Suprapubic skin (tissue), 4 donors: ENCODE measurements at regions not wholly inside any gene's neighbourhood (a gene's known extent, or its start where the extent isn't known, plus 50 kb on each side); places are given as distances from the start of the nearest gene placed in this dataset.

ENCODE experiments used
- DNase-seq, 2 donors: peaks; one replicate each; pipeline ENCODE4 v3.0.0-alpha.2; 2019; ENCODE audit warnings: low spot score in 2 of 2
- H3K27ac ChIP-seq: fragments of 200-600 bp; sonication (generic); one replicate; pipeline ENCODE4 v1.5.1; 2019
- H3K27me3 ChIP-seq: fragments of 200-600 bp; sonication (generic); one replicate; pipeline ENCODE4 v1.5.1; 2019
- H3K36me3 ChIP-seq: fragments of 200-600 bp; sonication (generic); one replicate; pipeline ENCODE4 v1.5.1; 2019
- H3K4me1 ChIP-seq: fragments of 200-600 bp; sonication (generic); one replicate; pipeline ENCODE4 v1.5.1; 2019
- H3K4me3 ChIP-seq: fragments of 200-600 bp; sonication (generic); one replicate; pipeline ENCODE4 v1.5.1; 2019; ENCODE audit warnings: mild to moderate bottlenecking
- H3K9me3 ChIP-seq: fragments of 200-600 bp; sonication (generic); one replicate; pipeline ENCODE4 v1.5.1; 2019
- CTCF ChIP-seq, 2 donors: fragments of 200-600 bp in 1 of 2; fragments of 450-650 bp in 1 of 2; sonication (generic) in 1 of 2; IDR thresholded peaks; one replicate each; pipeline ENCODE4 v1.5.1; 2016 to 2019; ENCODE audit warnings: antibody characterized with exemption in 2 of 2, mild to moderate bottlenecking in 1 of 2, moderate library complexity in 1 of 2
- EP300 ChIP-seq: sonication (generic); formaldehyde crosslinking; IDR thresholded peaks from one replicate; pipeline ENCODE4 v1.6.1; 2017; ENCODE audit warnings: antibody characterized with exemption
- POLR2A ChIP-seq, 2 donors: fragments of 450-650 bp; IDR thresholded peaks; one replicate each; pipeline ENCODE4 v1.6.1; 2017; ENCODE audit warnings: antibody characterized with exemption in 2 of 2, mild to moderate bottlenecking in 2 of 2, moderate library complexity in 2 of 2
- POLR2AphosphoS5 ChIP-seq, 3 donors: sonication (generic); formaldehyde crosslinking; IDR thresholded peaks; one replicate each; pipeline ENCODE4 v1.6.1; 2017; ENCODE audit warnings: antibody characterized with exemption in 3 of 3
- WGBS: methylation state at CpG from one replicate; pipeline ENCODE4 v1.1.5; 2018; 5-methylcytosine and 5-hydroxymethylcytosine counted together

- WGBS = 47% methylated on average over 2 of the region's 2 CpGs
- Histone ChIP-seq H3K27me3 (no peaks in the 10 kb centered on the region), H3K36me3 (no peaks in the 10 kb centered on the region), H3K9me3 (no peaks in the 10 kb centered on the region), H3K4me1 (no peaks in the 10 kb centered on the region), H3K27ac (no peak overlapping the region), H3K4me3 (no peak overlapping the region)
- DNase-seq = no peak
- no peak for TF ChIP-seq CTCF (IDR thresholded peaks at IDR 0.05)
- no peak for TF ChIP-seq POLR2AphosphoS5 (IDR thresholded peaks at IDR 0.05)
- no peak for TF ChIP-seq POLR2A (IDR thresholded peaks at IDR 0.05)
- no peak for TF ChIP-seq EP300
Measured at GRCh38 chr4:43089730-43090129, 197.2 kb downstream of the GRXCR1 start.

DNA sequence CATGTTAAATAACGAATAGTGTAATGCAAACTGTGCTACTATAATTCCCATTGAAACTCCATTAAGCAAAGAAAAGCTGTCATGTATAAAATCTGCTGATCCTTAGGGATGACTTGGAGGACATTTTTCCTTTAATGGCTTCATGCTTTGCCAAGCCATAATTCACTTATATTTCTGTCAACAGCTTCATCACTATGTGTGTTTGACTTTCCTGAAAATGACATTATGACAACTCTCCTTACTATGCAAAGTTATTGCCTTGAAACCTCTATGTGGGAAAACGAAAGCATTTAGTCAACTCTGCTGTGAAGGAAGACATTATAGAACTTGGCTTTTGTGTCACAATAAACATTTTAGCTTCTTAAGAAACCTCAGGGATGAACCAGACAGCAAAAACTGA lies 210.5 kb downstream of the GRXCR1 start:
- WGBS = 65% methylated on average over 2 of the region's 2 CpGs
- H3K27ac ChIP-seq = no peak overlapping the region

DNA sequence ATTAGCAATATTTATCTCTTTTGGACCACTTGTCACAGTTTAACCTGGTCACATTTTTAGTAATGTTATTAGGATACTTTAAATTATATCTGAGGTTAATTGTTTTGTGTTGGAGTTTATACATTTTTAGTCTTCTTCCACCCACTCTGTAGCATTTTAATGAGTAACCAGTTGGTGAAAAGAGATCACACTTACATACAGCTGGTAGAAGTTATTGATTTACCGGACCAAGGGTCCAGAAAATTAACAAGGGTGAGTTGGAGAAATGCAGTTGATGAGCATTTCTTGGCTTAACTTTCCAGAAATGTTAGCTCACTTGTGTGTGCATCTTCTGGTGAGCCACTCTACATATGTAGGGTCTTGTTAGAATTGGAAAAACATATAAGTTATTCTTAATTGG lies 219.6 kb downstream of the GRXCR1 start:
- no peaks in the 10 kb centered on the region for H3K36me3 ChIP-seq
- DNase-seq = no peak
- H3K27ac ChIP-seq = no peak overlapping the region
- 90% methylated on average over 1 of the region's 1 CpG for WGBS
- no peak for TF ChIP-seq POLR2AphosphoS5 (IDR thresholded peaks at IDR 0.05)
- no peak for TF ChIP-seq CTCF (IDR thresholded peaks at IDR 0.05)
- TF ChIP-seq POLR2A (IDR thresholded peaks at IDR 0.05) = no peak
- no peak for TF ChIP-seq EP300
- H3K4me1 ChIP-seq = no peaks in the 10 kb centered on the region
- H3K4me3 ChIP-seq = no peak overlapping the region
- H3K9me3 ChIP-seq = no peaks in the 10 kb centered on the region
- H3K27me3 ChIP-seq = no peaks in the 10 kb centered on the region

More for the DNA sequence above, 210.5 kb downstream of the GRXCR1 start:
- no peaks in the 10 kb centered on the region for H3K4me1 ChIP-seq
- no peak for TF ChIP-seq CTCF (IDR thresholded peaks at IDR 0.05)
- no peak for TF ChIP-seq POLR2AphosphoS5 (IDR thresholded peaks at IDR 0.05)
- no peak for TF ChIP-seq EP300
- no peak for TF ChIP-seq POLR2A (IDR thresholded peaks at IDR 0.05)
- H3K4me3 ChIP-seq = no peak overlapping the region
- no peaks in the 10 kb centered on the region for H3K27me3 ChIP-seq
- H3K9me3 ChIP-seq = no peaks in the 10 kb centered on the region
- no peak for DNase-seq
- H3K36me3 ChIP-seq = no peaks in the 10 kb centered on the region

DNA sequence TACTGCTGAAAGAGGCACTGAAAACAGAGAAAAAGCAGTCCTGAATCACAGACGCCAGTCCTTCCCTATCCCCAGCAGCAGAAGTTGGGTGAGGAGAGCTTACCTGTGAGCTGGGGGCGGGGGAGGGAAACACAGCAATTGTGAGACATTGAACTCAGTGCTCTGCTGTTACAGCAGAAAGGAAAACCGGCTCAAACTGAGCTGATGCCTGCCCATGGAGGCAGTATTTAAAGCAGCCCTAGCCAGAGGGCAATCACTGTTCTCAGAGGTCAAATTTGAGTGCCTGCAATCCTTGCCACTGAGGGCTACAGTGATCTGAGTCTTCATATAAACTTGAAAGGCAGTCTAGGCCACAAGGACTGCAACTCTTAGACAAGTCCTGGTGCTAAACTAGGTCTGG lies 220.7 kb downstream of the GRXCR1 start:
- DNase-seq = no peak
- Histone ChIP-seq H3K9me3 (no peaks in the 10 kb centered on the region), H3K27ac (no peak overlapping the region), H3K4me3 (no peak overlapping the region), H3K27me3 (no peaks in the 10 kb centered on the region), H3K36me3 (no peaks in the 10 kb centered on the region), H3K4me1 (no peaks in the 10 kb centered on the region)
- no peak for TF ChIP-seq CTCF (IDR thresholded peaks at IDR 0.05)
- WGBS = 44% methylated on average over 3 of the region's 3 CpGs

DNA sequence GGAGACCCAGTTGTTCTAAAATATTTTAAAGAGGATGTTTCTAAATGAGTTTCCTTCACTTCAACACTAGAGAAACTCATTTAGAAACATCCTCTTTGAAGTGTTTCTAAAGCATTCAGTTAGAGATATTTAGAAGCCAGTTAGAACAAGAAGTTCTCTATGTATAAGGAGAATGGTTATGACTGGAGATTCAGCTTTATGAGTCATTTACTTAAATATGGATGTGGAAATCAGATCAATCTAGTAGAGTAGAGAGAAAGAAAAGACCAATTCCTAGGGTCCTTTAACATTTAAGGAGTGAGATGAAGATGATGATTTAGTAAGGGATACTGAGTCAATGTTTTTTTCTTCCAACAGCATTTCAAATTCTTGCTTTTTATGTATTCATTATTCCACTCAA lies 234.1 kb downstream of the GRXCR1 start:
- no peak for DNase-seq
- Histone ChIP-seq H3K27ac (no peak overlapping the region), H3K4me1 (no peaks in the 10 kb centered on the region), H3K4me3 (no peak overlapping the region), H3K36me3 (no peaks in the 10 kb centered on the region), H3K27me3 (no peaks in the 10 kb centered on the region), H3K9me3 (no peaks in the 10 kb centered on the region)
- no peak for TF ChIP-seq POLR2AphosphoS5 (IDR thresholded peaks at IDR 0.05)
- no peak for TF ChIP-seq POLR2A (IDR thresholded peaks at IDR 0.05)

- 63% methylated on average over 11 of the region's 11 CpGs for WGBS
- Histone ChIP-seq H3K36me3 (no peaks in the 10 kb centered on the region), H3K4me1 (no peaks in the 10 kb centered on the region), H3K9me3 (no peaks in the 10 kb centered on the region), H3K27ac (no peak overlapping the region), H3K27me3 (no peaks in the 10 kb centered on the region), H3K4me3 (no peak overlapping the region)
- TF ChIP-seq CTCF (IDR thresholded peaks at IDR 0.05) = no peak
- no peak for TF ChIP-seq POLR2AphosphoS5 (IDR thresholded peaks at IDR 0.05)
- DNase-seq = no peak
Measured at GRCh38 chr4:43130228-43131021, 237.9 kb downstream of the GRXCR1 start.
